ENCODE measurements at regions not wholly inside any gene's neighbourhood (a gene's known extent, or its start where the extent isn't known, plus 50 kb on each side); places are given as distances from the start of the nearest gene placed in this dataset.

- DNase-seq (ENCODE audit: extremely low spot score): no peak
- WGBS: 95% methylated on average over 1 of the region's 1 CpG
- no peak for TF ChIP-seq EP300 (IDR thresholded peaks at IDR 0.05)
- TF ChIP-seq, protein P1, sequence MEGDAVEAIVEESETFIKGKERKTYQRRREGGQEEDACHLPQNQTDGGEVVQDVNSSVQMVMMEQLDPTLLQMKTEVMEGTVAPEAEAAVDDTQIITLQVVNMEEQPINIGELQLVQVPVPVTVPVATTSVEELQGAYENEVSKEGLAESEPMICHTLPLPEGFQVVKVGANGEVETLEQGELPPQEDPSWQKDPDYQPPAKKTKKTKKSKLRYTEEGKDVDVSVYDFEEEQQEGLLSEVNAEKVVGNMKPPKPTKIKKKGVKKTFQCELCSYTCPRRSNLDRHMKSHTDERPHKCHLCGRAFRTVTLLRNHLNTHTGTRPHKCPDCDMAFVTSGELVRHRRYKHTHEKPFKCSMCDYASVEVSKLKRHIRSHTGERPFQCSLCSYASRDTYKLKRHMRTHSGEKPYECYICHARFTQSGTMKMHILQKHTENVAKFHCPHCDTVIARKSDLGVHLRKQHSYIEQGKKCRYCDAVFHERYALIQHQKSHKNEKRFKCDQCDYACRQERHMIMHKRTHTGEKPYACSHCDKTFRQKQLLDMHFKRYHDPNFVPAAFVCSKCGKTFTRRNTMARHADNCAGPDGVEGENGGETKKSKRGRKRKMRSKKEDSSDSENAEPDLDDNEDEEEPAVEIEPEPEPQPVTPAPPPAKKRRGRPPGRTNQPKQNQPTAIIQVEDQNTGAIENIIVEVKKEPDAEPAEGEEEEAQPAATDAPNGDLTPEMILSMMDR (IDR thresholded peaks at IDR 0.05): no peak
- TF ChIP-seq POLR2A (IDR thresholded peaks at IDR 0.05; ENCODE audit: low read depth): no peak
- TF ChIP-seq POLR2AphosphoS5 (IDR thresholded peaks at IDR 0.05): no peak
- intact Hi-C loops (cut with DNase I): no loop called here
- H3K36me3 ChIP-seq: no peaks in the 10 kb centered on the region
- H3K9me3 ChIP-seq: no peaks in the 10 kb centered on the region
- H3K27me3 ChIP-seq: no peaks in the 10 kb centered on the region
- H3K27ac ChIP-seq (replicated peaks in 1 of 4): no peak overlapping the region
- no peak overlapping the region for H3K4me3 ChIP-seq
- no peaks in the 10 kb centered on the region for H3K4me1 ChIP-seq
These were observed 324.9 kb upstream of the MTPN start for GRCh38 chr7:136302049-136302448.

GRCh38 chr7:136294977-136295376 lies 317.8 kb upstream of the MTPN start:
- Histone ChIP-seq H3K27ac (replicated peaks in 1 of 4) (no peak overlapping the region), H3K4me1 (no peaks in the 10 kb centered on the region), H3K36me3 (no peaks in the 10 kb centered on the region), H3K27me3 (no peaks in the 10 kb centered on the region), H3K4me3 (no peak overlapping the region), H3K9me3 (no peaks in the 10 kb centered on the region)
- TF ChIP-seq POLR2A (IDR thresholded peaks at IDR 0.05; ENCODE audit: low read depth): no peak
- TF ChIP-seq POLR2AphosphoS5 (IDR thresholded peaks at IDR 0.05): no peak
- TF ChIP-seq, protein P1 (IDR thresholded peaks at IDR 0.05): no peak
- TF ChIP-seq EP300 (IDR thresholded peaks at IDR 0.05): no peak
- WGBS: 100% methylated on average over 1 of the region's 1 CpG
- no peak for DNase-seq (ENCODE audit: extremely low spot score)
- intact Hi-C loops (cut with DNase I): no loop called here

- H3K4me1 ChIP-seq: no peaks in the 10 kb centered on the region
- no peaks in the 10 kb centered on the region for H3K36me3 ChIP-seq
- no peak overlapping the region for H3K4me3 ChIP-seq
- intact Hi-C loops (cut with DNase I): no loop called here
- no peak for DNase-seq (ENCODE audit: extremely low spot score)
- H3K27me3 ChIP-seq: no peaks in the 10 kb centered on the region
- H3K27ac ChIP-seq (replicated peaks in 1 of 4): no peak overlapping the region
- no peak for TF ChIP-seq EP300 (IDR thresholded peaks at IDR 0.05)
- TF ChIP-seq POLR2A (IDR thresholded peaks at IDR 0.05; ENCODE audit: low read depth): no peak
- TF ChIP-seq, protein P1 (IDR thresholded peaks at IDR 0.05): no peak
- no peak for TF ChIP-seq POLR2AphosphoS5 (IDR thresholded peaks at IDR 0.05)
- H3K9me3 ChIP-seq: no peaks in the 10 kb centered on the region
These were observed 316.8 kb upstream of the MTPN start for GRCh38 chr7:136293841-136294391.

DNA sequence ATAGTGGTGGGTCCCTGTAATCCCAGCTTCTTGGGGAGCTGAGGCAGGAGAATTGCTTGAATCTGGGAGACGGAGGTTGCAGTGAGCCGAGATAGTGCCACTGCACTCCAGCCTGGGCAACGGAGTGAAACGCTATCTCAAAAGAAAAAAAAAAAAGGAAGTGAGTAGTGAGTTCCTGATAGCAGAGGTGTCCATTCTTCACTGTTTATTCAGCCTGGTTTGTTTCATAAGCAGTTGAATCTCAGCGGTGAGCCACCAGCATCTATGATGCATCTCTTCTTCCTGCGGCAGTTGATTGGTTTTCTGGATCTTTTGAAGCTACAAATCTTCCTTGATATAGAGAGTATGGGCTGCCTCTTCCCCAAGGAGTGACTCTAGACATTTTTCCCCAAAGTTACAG lies 316.1 kb upstream of the MTPN start:
- WGBS: 70% methylated on average over 6 of the region's 6 CpGs
- no peaks in the 10 kb centered on the region for H3K9me3 ChIP-seq
- H3K36me3 ChIP-seq: no peaks in the 10 kb centered on the region
- no peak overlapping the region for H3K27ac ChIP-seq (replicated peaks in 1 of 4)
- intact Hi-C loops (cut with DNase I): no loop called here
- no peak for DNase-seq (ENCODE audit: extremely low spot score)
- H3K4me3 ChIP-seq: no peak overlapping the region
- no peaks in the 10 kb centered on the region for H3K27me3 ChIP-seq
- TF ChIP-seq EP300 (IDR thresholded peaks at IDR 0.05): no peak
- H3K4me1 ChIP-seq: no peaks in the 10 kb centered on the region

GRCh38 chr7:136292365-136292764 lies 315.2 kb upstream of the MTPN start:
- Histone ChIP-seq H3K4me3 (no peak overlapping the region), H3K27me3 (no peaks in the 10 kb centered on the region), H3K27ac (replicated peaks in 1 of 4) (no peak overlapping the region), H3K9me3 (no peaks in the 10 kb centered on the region), H3K4me1 (no peaks in the 10 kb centered on the region), H3K36me3 (no peaks in the 10 kb centered on the region)
- intact Hi-C loops (cut with DNase I): no loop called here
- no peak for DNase-seq (ENCODE audit: extremely low spot score)
- no peak for TF ChIP-seq POLR2A (IDR thresholded peaks at IDR 0.05; ENCODE audit: low read depth)
- TF ChIP-seq, protein P1 (IDR thresholded peaks at IDR 0.05): no peak
- no peak for TF ChIP-seq POLR2AphosphoS5 (IDR thresholded peaks at IDR 0.05)
- no peak for TF ChIP-seq EP300 (IDR thresholded peaks at IDR 0.05)
